ENCODE measurements at regions not wholly inside any gene's neighbourhood (a gene's known extent, or its start where the extent isn't known, plus 50 kb on each side); places are given as distances from the start of the nearest gene placed in this dataset.
"Not testable (repeated sequence)": the region's sequence is repeated elsewhere in the genome, so short reads cannot be mapped to it uniquely, and the experiment has no call there.

GRCh38 chr14:22492622-22493542, 96.1 kb downstream of the DAD1 start:
- no peak for DNase-seq (ENCODE audit: low read depth in 4 of 4, low spot score in 1 of 4)

- DNase-seq (ENCODE audit: low read depth in 4 of 4, low spot score in 1 of 4), result no peak
These were observed 97.1 kb downstream of the DAD1 start for GRCh38 chr14:22491683-22492621.

- not testable (repeated sequence) for DNase-seq (ENCODE audit: low read depth in 4 of 4, low spot score in 1 of 4)
These were observed 98.0 kb downstream of the DAD1 start for GRCh38 chr14:22491053-22491452.

GRCh38 chr14:22489957-22490950, 98.8 kb downstream of the DAD1 start:
- DNase-seq (ENCODE audit: low read depth in 4 of 4, low spot score in 1 of 4), result no peak

GRCh38 chr14:22489244-22489545, 99.8 kb downstream of the DAD1 start:
- DNase-seq (ENCODE audit: low read depth in 4 of 4, low spot score in 1 of 4), result no peak

GRCh38 chr14:22488522-22489243, 100.3 kb downstream of the DAD1 start:
- no peak for DNase-seq (ENCODE audit: low read depth in 4 of 4, low spot score in 1 of 4)

- no peak for DNase-seq (ENCODE audit: low read depth in 4 of 4, low spot score in 1 of 4)
These were observed 101.1 kb downstream of the DAD1 start for GRCh38 chr14:22487941-22488340.

- DNase-seq (ENCODE audit: low read depth in 4 of 4, low spot score in 1 of 4), result no peak
These were observed 101.6 kb downstream of the DAD1 start for GRCh38 chr14:22487401-22487800.

- no peak for DNase-seq (ENCODE audit: low read depth in 4 of 4, low spot score in 1 of 4)
These were observed 102.3 kb downstream of the DAD1 start for GRCh38 chr14:22486675-22487074.

- DNase-seq (ENCODE audit: low read depth in 4 of 4, low spot score in 1 of 4), result no peak
These were observed 103.4 kb downstream of the DAD1 start for GRCh38 chr14:22485649-22486048.

GRCh38 chr14:22485178-22485577, 103.8 kb downstream of the DAD1 start:
- no peak for DNase-seq (ENCODE audit: low read depth in 4 of 4, low spot score in 1 of 4)

- no peak for DNase-seq (ENCODE audit: low read depth in 4 of 4, low spot score in 1 of 4)
These were observed 104.4 kb downstream of the DAD1 start for GRCh38 chr14:22484632-22485031.

GRCh38 chr14:22483863-22484593, 105.0 kb downstream of the DAD1 start:
- no peak for DNase-seq (ENCODE audit: low read depth in 4 of 4, low spot score in 1 of 4)

GRCh38 chr14:22482782-22483553, 106.1 kb downstream of the DAD1 start:
- DNase-seq (ENCODE audit: low read depth in 4 of 4, low spot score in 1 of 4), result no peak

- DNase-seq (ENCODE audit: low read depth in 4 of 4, low spot score in 1 of 4), result no peak
These were observed 106.8 kb downstream of the DAD1 start for GRCh38 chr14:22482085-22482694.

- DNase-seq (ENCODE audit: low read depth in 4 of 4, low spot score in 1 of 4), result no peak
These were observed 107.5 kb downstream of the DAD1 start for GRCh38 chr14:22481546-22481945.

- DNase-seq (ENCODE audit: low read depth in 4 of 4, low spot score in 1 of 4), result no peak
These were observed 109.1 kb downstream of the DAD1 start for GRCh38 chr14:22479776-22480464.

GRCh38 chr14:22479132-22479531, 109.9 kb downstream of the DAD1 start:
- no peak for DNase-seq (ENCODE audit: low read depth in 4 of 4, low spot score in 1 of 4)
